MV-4-11 (cell line): ENCODE measurements at regions not wholly inside any gene's neighbourhood (a gene's known extent, or its start where the extent isn't known, plus 50 kb on each side); places are given as distances from the start of the nearest gene placed in this dataset.

Source experiments
- DNase-seq: peaks from one replicate; lab custom pipeline; 2025; lab: John Stamatoyannopoulos, UW

- peak; percentile 67 for DNase-seq
Observed at GRCh38 chr3:132236701-132237651, 80.2 kb upstream of the ACP3 start.

GRCh38 chr3:132237652-132238032, 79.6 kb upstream of the ACP3 start:
- DNase-seq: peak; percentile 37

- no peak for DNase-seq
Observed at GRCh38 chr3:132239587-132239986, 77.6 kb upstream of the ACP3 start.

- DNase-seq: no peak
Observed at GRCh38 chr3:132241776-132242514, 75.3 kb upstream of the ACP3 start.

GRCh38 chr3:132242790-132243189, 74.4 kb upstream of the ACP3 start:
- peak; percentile 56 for DNase-seq

GRCh38 chr3:132245552-132246142, 71.6 kb upstream of the ACP3 start:
- no peak for DNase-seq

GRCh38 chr3:132246212-132246611, 71.0 kb upstream of the ACP3 start:
- no peak for DNase-seq

- no peak for DNase-seq
Observed at GRCh38 chr3:132247211-132247610, 70.0 kb upstream of the ACP3 start.

GRCh38 chr3:132248490-132248889, 68.7 kb upstream of the ACP3 start:
- no peak for DNase-seq

- peak; percentile 66 for DNase-seq
Observed at GRCh38 chr3:132253262-132253878, 63.8 kb upstream of the ACP3 start.

GRCh38 chr3:132254076-132254755, 63.0 kb upstream of the ACP3 start:
- DNase-seq: no peak

- no peak for DNase-seq
Observed at GRCh38 chr3:132255041-132255745, 62.0 kb upstream of the ACP3 start.

- peak; percentile 53 for DNase-seq
Observed at GRCh38 chr3:132256989-132257388, 60.2 kb upstream of the ACP3 start.

- DNase-seq: peak; percentile 60
Observed at GRCh38 chr3:132261506-132261905, 55.7 kb upstream of the ACP3 start.

- no peak for DNase-seq
Observed at GRCh38 chr3:132262305-132262704, 54.9 kb upstream of the ACP3 start.

GRCh38 chr3:132262956-132263355, 54.3 kb upstream of the ACP3 start:
- DNase-seq: no peak

GRCh38 chr3:132265028-132265427, 52.2 kb upstream of the ACP3 start:
- no peak for DNase-seq

GRCh38 chr3:132265488-132265887, 51.7 kb upstream of the ACP3 start:
- DNase-seq: no peak

- DNase-seq: no peak
Observed at GRCh38 chr3:132267391-132267993, 49.7 kb upstream of the ACP3 start.
